ENCODE measurements at regions not wholly inside any gene's neighbourhood (a gene's known extent, or its start where the extent isn't known, plus 50 kb on each side); places are given as distances from the start of the nearest gene placed in this dataset.

DNA sequence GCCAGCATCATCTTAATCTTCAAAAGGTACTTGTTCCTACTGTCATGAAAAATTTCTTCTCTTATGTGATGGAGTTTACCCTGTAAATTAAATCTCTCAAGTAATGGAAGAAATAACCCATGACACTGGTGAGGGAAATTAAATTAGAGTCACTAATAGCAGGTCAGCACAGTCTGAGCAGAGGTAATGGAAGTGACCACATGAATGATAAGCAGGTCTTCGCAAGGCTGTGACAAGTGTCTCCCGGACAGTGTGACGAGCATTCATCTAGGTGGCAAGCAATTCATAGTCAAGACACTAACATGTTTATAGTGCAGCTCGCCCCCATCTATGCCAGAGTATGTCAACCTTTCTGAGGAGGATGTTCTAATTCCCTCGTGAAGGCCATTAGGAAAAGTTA, 249.2 kb downstream of the FRK start:
- no peak for DNase-seq (ENCODE audit: low read depth in 1 of 2, low spot score in 1 of 2)
- no peaks in the 10 kb centered on the region for H3K4me1 ChIP-seq
- no peak overlapping the region for H3K4me2 ChIP-seq
- CTCF ChIA-PET, result no interaction called here
- no peak for TF ChIP-seq RNF2 (IDR thresholded peaks at IDR 0.05; ENCODE audit: borderline replicate concordance, low read depth)
- TF ChIP-seq, protein P1, sequence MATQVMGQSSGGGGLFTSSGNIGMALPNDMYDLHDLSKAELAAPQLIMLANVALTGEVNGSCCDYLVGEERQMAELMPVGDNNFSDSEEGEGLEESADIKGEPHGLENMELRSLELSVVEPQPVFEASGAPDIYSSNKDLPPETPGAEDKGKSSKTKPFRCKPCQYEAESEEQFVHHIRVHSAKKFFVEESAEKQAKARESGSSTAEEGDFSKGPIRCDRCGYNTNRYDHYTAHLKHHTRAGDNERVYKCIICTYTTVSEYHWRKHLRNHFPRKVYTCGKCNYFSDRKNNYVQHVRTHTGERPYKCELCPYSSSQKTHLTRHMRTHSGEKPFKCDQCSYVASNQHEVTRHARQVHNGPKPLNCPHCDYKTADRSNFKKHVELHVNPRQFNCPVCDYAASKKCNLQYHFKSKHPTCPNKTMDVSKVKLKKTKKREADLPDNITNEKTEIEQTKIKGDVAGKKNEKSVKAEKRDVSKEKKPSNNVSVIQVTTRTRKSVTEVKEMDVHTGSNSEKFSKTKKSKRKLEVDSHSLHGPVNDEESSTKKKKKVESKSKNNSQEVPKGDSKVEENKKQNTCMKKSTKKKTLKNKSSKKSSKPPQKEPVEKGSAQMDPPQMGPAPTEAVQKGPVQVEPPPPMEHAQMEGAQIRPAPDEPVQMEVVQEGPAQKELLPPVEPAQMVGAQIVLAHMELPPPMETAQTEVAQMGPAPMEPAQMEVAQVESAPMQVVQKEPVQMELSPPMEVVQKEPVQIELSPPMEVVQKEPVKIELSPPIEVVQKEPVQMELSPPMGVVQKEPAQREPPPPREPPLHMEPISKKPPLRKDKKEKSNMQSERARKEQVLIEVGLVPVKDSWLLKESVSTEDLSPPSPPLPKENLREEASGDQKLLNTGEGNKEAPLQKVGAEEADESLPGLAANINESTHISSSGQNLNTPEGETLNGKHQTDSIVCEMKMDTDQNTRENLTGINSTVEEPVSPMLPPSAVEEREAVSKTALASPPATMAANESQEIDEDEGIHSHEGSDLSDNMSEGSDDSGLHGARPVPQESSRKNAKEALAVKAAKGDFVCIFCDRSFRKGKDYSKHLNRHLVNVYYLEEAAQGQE (IDR thresholded peaks at IDR 0.05), result no peak
- TF ChIP-seq POLR2AphosphoS2 (conservative IDR thresholded peaks at IDR 0.05; ENCODE audit: low read length), result no peak
- no peak for TF ChIP-seq KDM5A (IDR thresholded peaks at IDR 0.05)
- TF ChIP-seq ZNF302 (CRISPR knock-in tag; IDR thresholded peaks at IDR 0.05), result no peak
- no peak for TF ChIP-seq FOXS1 (CRISPR knock-in tag; IDR thresholded peaks at IDR 0.05)
- no peak for TF ChIP-seq POLR2A (IDR thresholded peaks at IDR 0.05; ENCODE audit: low read length)
- no peak for TF ChIP-seq RAD21 (conservative IDR thresholded peaks at IDR 0.05 in 1 of 2, IDR thresholded peaks at IDR 0.05 in 1 of 2)
- no peak for TF ChIP-seq CHD4 (IDR thresholded peaks at IDR 0.05; ENCODE audit: borderline replicate concordance)
- TF ChIP-seq, protein P2, sequence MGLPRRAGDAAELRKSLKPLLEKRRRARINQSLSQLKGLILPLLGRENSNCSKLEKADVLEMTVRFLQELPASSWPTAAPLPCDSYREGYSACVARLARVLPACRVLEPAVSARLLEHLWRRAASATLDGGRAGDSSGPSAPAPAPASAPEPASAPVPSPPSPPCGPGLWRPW (IDR thresholded peaks at IDR 0.05), result no peak
- TF ChIP-seq CBX2 (IDR thresholded peaks at IDR 0.05; ENCODE audit: borderline replicate concordance, low read depth), result no peak
- TF ChIP-seq, protein P3, sequence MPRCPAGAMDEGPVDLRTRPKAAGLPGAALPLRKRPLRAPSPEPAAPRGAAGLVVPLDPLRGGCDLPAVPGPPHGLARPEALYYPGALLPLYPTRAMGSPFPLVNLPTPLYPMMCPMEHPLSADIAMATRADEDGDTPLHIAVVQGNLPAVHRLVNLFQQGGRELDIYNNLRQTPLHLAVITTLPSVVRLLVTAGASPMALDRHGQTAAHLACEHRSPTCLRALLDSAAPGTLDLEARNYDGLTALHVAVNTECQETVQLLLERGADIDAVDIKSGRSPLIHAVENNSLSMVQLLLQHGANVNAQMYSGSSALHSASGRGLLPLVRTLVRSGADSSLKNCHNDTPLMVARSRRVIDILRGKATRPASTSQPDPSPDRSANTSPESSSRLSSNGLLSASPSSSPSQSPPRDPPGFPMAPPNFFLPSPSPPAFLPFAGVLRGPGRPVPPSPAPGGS (IDR thresholded peaks at IDR 0.05), result no peak
- WGBS (ENCODE audit: missing lambda C conversion rate), result 57% methylated on average over 5 of the region's 5 CpGs
- no peak for ATAC-seq
- no peak overlapping the region for H3K4me3 ChIP-seq
- H3K9me3 ChIP-seq, result no peaks in the 10 kb centered on the region
- POLR2A ChIA-PET, result no interaction called here
- no peak for FAIRE-seq
- H3K27ac ChIP-seq, result no peak overlapping the region

DNA sequence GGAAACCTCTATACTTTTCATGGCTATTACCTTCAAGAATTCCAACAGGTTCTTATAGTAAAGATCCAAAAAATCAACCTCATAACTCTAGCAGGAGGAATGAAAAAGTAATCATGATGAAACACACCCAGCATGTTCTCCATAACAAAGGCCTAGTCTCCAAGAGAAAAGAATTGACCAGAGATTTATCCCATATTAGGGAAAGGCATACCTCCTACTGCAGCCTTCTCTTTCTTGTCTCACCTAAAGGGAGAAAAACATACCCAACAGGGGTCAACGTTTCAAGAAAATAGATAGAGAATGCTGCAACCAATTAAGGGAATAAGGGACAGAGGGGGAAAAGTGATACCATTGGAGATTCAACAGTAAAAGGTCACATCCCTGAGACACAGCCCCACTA, 262.5 kb downstream of the FRK start:
- TF ChIP-seq RAD21 (conservative IDR thresholded peaks at IDR 0.05 in 1 of 2, IDR thresholded peaks at IDR 0.05 in 1 of 2) (no peak), CBX2 (IDR thresholded peaks at IDR 0.05; ENCODE audit: borderline replicate concordance, low read depth) (no peak)
- POLR2A ChIA-PET, result no interaction called here
- ATAC-seq (no peak), FAIRE-seq (no peak), DNase-seq (ENCODE audit: low read depth in 1 of 2, low spot score in 1 of 2) (no peak)
- no peak overlapping the region for H3K27ac ChIP-seq
- no peak overlapping the region for H3K4me3 ChIP-seq
- 0% methylated on average over 1 of the region's 1 CpG for WGBS (ENCODE audit: missing lambda C conversion rate)
- CTCF ChIA-PET, result no interaction called here
- H3K4me1 ChIP-seq, result no peaks in the 10 kb centered on the region
- no peaks in the 10 kb centered on the region for H3K9me3 ChIP-seq
- no peak overlapping the region for H3K4me2 ChIP-seq

DNA sequence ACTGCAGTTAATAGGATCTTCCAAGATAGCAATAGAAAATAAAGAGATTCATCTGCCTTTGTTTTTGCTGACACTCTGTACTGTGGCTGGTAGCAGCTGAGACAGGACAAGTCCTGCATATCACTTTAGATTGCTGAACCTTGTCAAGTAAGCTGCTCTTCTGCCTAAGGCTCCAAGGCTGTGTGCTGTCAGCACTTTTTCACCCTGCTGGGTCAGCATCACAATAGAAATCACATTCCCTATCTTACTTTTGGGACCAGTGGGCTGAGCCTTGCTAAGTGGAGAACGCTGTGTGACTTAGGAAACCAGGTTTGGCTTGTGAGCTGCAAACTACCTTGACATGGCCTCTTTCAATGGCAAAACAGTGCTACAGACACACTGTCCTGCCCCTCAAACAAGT, 263.9 kb downstream of the FRK start:
- POLR2A ChIA-PET, result no interaction called here

DNA sequence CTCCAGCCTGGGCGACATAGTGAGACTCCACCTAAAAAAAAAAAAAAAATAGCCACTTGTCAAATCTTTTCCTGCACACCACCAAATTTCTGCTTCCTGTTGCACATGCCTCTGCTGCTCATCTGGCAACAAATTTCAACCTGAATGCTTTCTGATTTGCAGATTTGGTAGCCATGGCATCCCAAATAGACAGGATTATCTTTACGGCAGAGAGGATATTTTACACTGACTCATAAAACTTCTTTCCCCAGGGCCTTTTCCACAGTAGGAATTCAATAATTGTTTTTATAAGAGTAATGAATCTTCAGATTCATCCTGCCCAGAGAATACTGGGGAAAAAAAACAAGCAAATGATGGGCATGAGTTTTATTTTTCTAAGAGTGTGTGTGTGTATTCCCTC, 264.6 kb downstream of the FRK start:
- WGBS (ENCODE audit: missing lambda C conversion rate), result 46% methylated on average over 2 of the region's 2 CpGs
- no peak overlapping the region for H3K4me3 ChIP-seq
- no peaks in the 10 kb centered on the region for H3K9me3 ChIP-seq
- no peak for FAIRE-seq
- no peak for TF ChIP-seq MAZ (IDR thresholded peaks at IDR 0.05; ENCODE audit: borderline replicate concordance, low read depth, low read length)
- ATAC-seq, result no peak
- no peaks in the 10 kb centered on the region for H3K4me1 ChIP-seq
- no peak overlapping the region for H3K27ac ChIP-seq
- CTCF ChIA-PET, result no interaction called here
- POLR2A ChIA-PET, result no interaction called here
- DNase-seq (ENCODE audit: low read depth in 1 of 2, low spot score in 1 of 2), result no peak
- no peak overlapping the region for H3K4me2 ChIP-seq

More for the DNA sequence above, 263.9 kb downstream of the FRK start:
- no peak overlapping the region for H3K27ac ChIP-seq
- H3K9me3 ChIP-seq, result no peaks in the 10 kb centered on the region
- no peak overlapping the region for H3K4me3 ChIP-seq
- ATAC-seq (no peak), FAIRE-seq (no peak), DNase-seq (ENCODE audit: low read depth in 1 of 2, low spot score in 1 of 2) (no peak)
- no peaks in the 10 kb centered on the region for H3K4me1 ChIP-seq
- TF ChIP-seq KDM5A (IDR thresholded peaks at IDR 0.05) (no peak), SREBF2 (IDR thresholded peaks at IDR 0.05) (no peak), RAD21 (conservative IDR thresholded peaks at IDR 0.05 in 1 of 2, IDR thresholded peaks at IDR 0.05 in 1 of 2) (no peak), HOXB13 (CRISPR knock-in tag; IDR thresholded peaks at IDR 0.05; ENCODE audit: low read depth) (no peak), CEBPB (IDR thresholded peaks at IDR 0.05) (no peak), MAZ (IDR thresholded peaks at IDR 0.05; ENCODE audit: borderline replicate concordance, low read depth, low read length) (no peak)
- WGBS (ENCODE audit: missing lambda C conversion rate), result 0% methylated on average over 1 of the region's 1 CpG
- CTCF ChIA-PET, result no interaction called here
- no peak overlapping the region for H3K4me2 ChIP-seq
